Vagina (tissue), 2 donors: ENCODE measurements at regions not wholly inside any gene's neighbourhood (a gene's known extent, or its start where the extent isn't known, plus 50 kb on each side); places are given as distances from the start of the nearest gene placed in this dataset.

Experiments
- DNase-seq, 2 donors: peaks; one replicate each; pipeline ENCODE4 v3.0.0-alpha.2; 2017; ENCODE audit errors: extremely low spot score in 2 of 2
- H3K27ac ChIP-seq: fragments of 200-600 bp; sonication (generic); one replicate; pipeline ENCODE4 v1.5.1; 2019
- H3K27me3 ChIP-seq: fragments of 200-600 bp; sonication (generic); one replicate; pipeline ENCODE4 v1.5.1; 2019
- H3K36me3 ChIP-seq, 2 donors: fragments of 200-600 bp; sonication (generic); one replicate each; pipeline ENCODE4 v1.5.1; 2017 to 2019
- H3K4me1 ChIP-seq: fragments of 200-600 bp; sonication (generic); one replicate; pipeline ENCODE4 v1.5.1; 2019
- H3K4me3 ChIP-seq, 2 donors: fragments of 200-600 bp; sonication (generic); 1 replicate in 1 of 2; 2 replicates in 1 of 2; pipeline ENCODE4 v1.5.1; 2016 to 2019
- H3K9me3 ChIP-seq: fragments of 200-600 bp; sonication (generic); one replicate; pipeline ENCODE4 v1.5.1; 2019
- POLR2A ChIP-seq, 2 donors: fragments of 450-650 bp; IDR thresholded peaks; one replicate each; pipeline ENCODE4 v1.6.1; 2017; ENCODE audit warnings: antibody characterized with exemption in 2 of 2, mild to moderate bottlenecking in 2 of 2, moderate library complexity in 2 of 2
- POLR2AphosphoS5 ChIP-seq, 2 donors: sonication (generic); formaldehyde crosslinking; IDR thresholded peaks; one replicate each; pipeline ENCODE4 v1.9.0; 2017; ENCODE audit warnings: antibody characterized with exemption in 2 of 2, mild to moderate bottlenecking in 2 of 2, low read depth in 1 of 2; ENCODE audit not compliant: insufficient read depth in 1 of 2
- intact Hi-C: fragments of 100-400 bp; cut with DNase I; formaldehyde crosslinking; loops from one replicate; pipeline ENCODE4 v1.15.1; 2023
- TF ChIP-seq, protein P1 (sequence below), 3 experiments: fragments of 450-650 bp in 2 of 3; fragments of 200-600 bp in 1 of 3; sonication (generic) in 1 of 3; IDR thresholded peaks; one replicate each; pipeline ENCODE4 v1.5.1; 2017 to 2019; ENCODE audit warnings: antibody characterized with exemption in 3 of 3, mild to moderate bottlenecking in 2 of 3, moderate library complexity in 2 of 3

GRCh38 chr12:126843915-126844669 is 1422.9 kb upstream of the TMEM132C start:
- Histone ChIP-seq H3K36me3 (no peaks in the 10 kb centered on the region), H3K27me3 (no peaks in the 10 kb centered on the region), H3K4me3 (no peak overlapping the region), H3K4me1 (no peaks in the 10 kb centered on the region), H3K9me3 (no peaks in the 10 kb centered on the region), H3K27ac (no peak overlapping the region)
- intact Hi-C loops, result no loop called here
- TF ChIP-seq POLR2AphosphoS5 (IDR thresholded peaks at IDR 0.05; ENCODE audit: insufficient read depth in 1 of 2, low read depth in 1 of 2), result no peak
- TF ChIP-seq POLR2A (IDR thresholded peaks at IDR 0.05), result no peak
- TF ChIP-seq, protein P1, sequence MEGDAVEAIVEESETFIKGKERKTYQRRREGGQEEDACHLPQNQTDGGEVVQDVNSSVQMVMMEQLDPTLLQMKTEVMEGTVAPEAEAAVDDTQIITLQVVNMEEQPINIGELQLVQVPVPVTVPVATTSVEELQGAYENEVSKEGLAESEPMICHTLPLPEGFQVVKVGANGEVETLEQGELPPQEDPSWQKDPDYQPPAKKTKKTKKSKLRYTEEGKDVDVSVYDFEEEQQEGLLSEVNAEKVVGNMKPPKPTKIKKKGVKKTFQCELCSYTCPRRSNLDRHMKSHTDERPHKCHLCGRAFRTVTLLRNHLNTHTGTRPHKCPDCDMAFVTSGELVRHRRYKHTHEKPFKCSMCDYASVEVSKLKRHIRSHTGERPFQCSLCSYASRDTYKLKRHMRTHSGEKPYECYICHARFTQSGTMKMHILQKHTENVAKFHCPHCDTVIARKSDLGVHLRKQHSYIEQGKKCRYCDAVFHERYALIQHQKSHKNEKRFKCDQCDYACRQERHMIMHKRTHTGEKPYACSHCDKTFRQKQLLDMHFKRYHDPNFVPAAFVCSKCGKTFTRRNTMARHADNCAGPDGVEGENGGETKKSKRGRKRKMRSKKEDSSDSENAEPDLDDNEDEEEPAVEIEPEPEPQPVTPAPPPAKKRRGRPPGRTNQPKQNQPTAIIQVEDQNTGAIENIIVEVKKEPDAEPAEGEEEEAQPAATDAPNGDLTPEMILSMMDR (IDR thresholded peaks at IDR 0.05), result no peak
- no peak for DNase-seq

GRCh38 chr12:126847005-126847629 is 1419.9 kb upstream of the TMEM132C start:
- no peaks in the 10 kb centered on the region for H3K9me3 ChIP-seq
- no peaks in the 10 kb centered on the region for H3K27me3 ChIP-seq
- DNase-seq, result no peak
- no peak overlapping the region for H3K4me3 ChIP-seq
- no peaks in the 10 kb centered on the region for H3K36me3 ChIP-seq
- H3K27ac ChIP-seq, result no peak overlapping the region
- TF ChIP-seq POLR2A (IDR thresholded peaks at IDR 0.05), result no peak
- no peak for TF ChIP-seq POLR2AphosphoS5 (IDR thresholded peaks at IDR 0.05; ENCODE audit: insufficient read depth in 1 of 2, low read depth in 1 of 2)
- TF ChIP-seq, protein P1 (IDR thresholded peaks at IDR 0.05), result no peak
- no peaks in the 10 kb centered on the region for H3K4me1 ChIP-seq
- intact Hi-C loops, result no loop called here

DNA sequence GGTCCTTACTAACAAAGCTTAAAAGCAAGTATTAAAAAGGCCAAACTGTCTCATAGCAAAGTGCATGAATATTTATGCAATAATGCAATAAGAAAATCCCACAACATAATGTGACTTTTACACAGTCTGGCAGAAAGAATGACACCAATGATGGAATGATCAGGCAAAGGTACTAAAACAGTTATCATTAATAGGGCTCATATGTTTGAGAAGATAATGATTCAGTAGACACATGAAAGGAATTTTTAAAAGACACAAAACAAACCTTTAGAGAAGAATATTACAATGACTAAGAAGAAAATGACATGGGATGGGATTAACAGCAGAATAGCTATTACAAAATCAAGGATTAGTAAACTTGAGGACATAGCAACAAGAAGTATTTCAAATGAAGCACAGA is 1411.2 kb upstream of the TMEM132C start:
- intact Hi-C loops, result no loop called here
- Histone ChIP-seq H3K27me3 (no peaks in the 10 kb centered on the region), H3K4me3 (no peak overlapping the region), H3K9me3 (no peaks in the 10 kb centered on the region), H3K4me1 (no peaks in the 10 kb centered on the region), H3K27ac (no peak overlapping the region), H3K36me3 (no peaks in the 10 kb centered on the region)
- DNase-seq, result no peak
- no peak for TF ChIP-seq POLR2AphosphoS5 (IDR thresholded peaks at IDR 0.05; ENCODE audit: insufficient read depth in 1 of 2, low read depth in 1 of 2)

GRCh38 chr12:126856958-126857357 is 1410.0 kb upstream of the TMEM132C start:
- TF ChIP-seq POLR2AphosphoS5 (IDR thresholded peaks at IDR 0.05; ENCODE audit: insufficient read depth in 1 of 2, low read depth in 1 of 2) (no peak), POLR2A (IDR thresholded peaks at IDR 0.05) (no peak)
- TF ChIP-seq, protein P1 (IDR thresholded peaks at IDR 0.05), result no peak
- Histone ChIP-seq H3K9me3 (no peaks in the 10 kb centered on the region), H3K4me3 (no peak overlapping the region), H3K36me3 (no peaks in the 10 kb centered on the region), H3K27me3 (no peaks in the 10 kb centered on the region), H3K27ac (no peak overlapping the region), H3K4me1 (no peaks in the 10 kb centered on the region)
- intact Hi-C loops, result no loop called here
- DNase-seq, result no peak

DNA sequence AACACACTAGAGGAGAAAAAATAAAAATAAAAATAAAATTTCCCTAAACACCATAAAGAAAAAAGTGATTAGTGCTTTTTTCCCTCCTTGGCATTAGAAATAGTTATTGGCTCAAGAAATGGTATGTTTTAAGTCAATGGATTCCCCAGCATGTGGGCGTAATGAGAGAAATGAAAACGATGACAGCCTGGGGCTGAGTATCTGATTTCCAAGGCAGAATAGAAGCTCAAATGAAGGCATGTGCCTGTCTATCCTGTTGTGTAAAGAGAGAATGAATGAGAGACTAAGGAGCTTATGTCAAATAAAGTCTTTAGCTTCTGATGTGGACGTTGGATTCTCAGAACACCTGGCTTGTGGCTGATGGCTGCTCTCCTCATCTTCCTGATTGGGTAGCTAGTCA is 1408.4 kb upstream of the TMEM132C start:
- H3K4me3 ChIP-seq, result no peak overlapping the region
- H3K4me1 ChIP-seq, result no peaks in the 10 kb centered on the region
- H3K9me3 ChIP-seq, result no peaks in the 10 kb centered on the region
- no peak overlapping the region for H3K27ac ChIP-seq
- no peak for DNase-seq
- intact Hi-C loops, result no loop called here
- TF ChIP-seq POLR2AphosphoS5 (IDR thresholded peaks at IDR 0.05; ENCODE audit: insufficient read depth in 1 of 2, low read depth in 1 of 2) (no peak), POLR2A (IDR thresholded peaks at IDR 0.05) (no peak)
- TF ChIP-seq, protein P1 (IDR thresholded peaks at IDR 0.05), result no peak
- H3K27me3 ChIP-seq, result no peaks in the 10 kb centered on the region
- H3K36me3 ChIP-seq, result no peaks in the 10 kb centered on the region
